ENCODE measurements at regions not wholly inside any gene's neighbourhood (a gene's known extent, or its start where the extent isn't known, plus 50 kb on each side); places are given as distances from the start of the nearest gene placed in this dataset.

DNA sequence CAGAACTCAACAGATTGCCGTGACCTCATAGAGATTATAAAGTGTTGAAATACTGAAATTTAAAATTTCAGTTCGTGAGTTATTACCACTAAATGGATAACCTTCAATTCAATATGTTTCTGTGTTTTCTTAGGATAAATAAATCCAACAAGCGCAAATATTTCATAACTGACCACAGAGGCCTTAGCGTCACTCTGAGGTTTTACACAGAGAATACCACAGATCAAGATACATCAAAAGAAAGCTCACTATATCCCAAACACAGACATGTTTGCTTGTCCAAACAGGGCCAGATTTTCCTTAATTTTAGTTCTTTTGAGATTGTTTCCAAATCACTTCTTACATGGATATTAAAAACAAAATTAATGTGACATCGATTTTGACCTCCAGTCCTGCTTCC, 235.8 kb downstream of the EFNB2 start:
- Histone ChIP-seq H3K4me1 (ENCODE audit: low read depth) (no peaks in the 10 kb centered on the region), H3K36me3 (ENCODE audit: low read depth) (no peaks in the 10 kb centered on the region), H3K4me3 (no peak overlapping the region), H3K9me3 (no peaks in the 10 kb centered on the region)
- TF ChIP-seq, protein P1, sequence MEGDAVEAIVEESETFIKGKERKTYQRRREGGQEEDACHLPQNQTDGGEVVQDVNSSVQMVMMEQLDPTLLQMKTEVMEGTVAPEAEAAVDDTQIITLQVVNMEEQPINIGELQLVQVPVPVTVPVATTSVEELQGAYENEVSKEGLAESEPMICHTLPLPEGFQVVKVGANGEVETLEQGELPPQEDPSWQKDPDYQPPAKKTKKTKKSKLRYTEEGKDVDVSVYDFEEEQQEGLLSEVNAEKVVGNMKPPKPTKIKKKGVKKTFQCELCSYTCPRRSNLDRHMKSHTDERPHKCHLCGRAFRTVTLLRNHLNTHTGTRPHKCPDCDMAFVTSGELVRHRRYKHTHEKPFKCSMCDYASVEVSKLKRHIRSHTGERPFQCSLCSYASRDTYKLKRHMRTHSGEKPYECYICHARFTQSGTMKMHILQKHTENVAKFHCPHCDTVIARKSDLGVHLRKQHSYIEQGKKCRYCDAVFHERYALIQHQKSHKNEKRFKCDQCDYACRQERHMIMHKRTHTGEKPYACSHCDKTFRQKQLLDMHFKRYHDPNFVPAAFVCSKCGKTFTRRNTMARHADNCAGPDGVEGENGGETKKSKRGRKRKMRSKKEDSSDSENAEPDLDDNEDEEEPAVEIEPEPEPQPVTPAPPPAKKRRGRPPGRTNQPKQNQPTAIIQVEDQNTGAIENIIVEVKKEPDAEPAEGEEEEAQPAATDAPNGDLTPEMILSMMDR (IDR thresholded peaks at IDR 0.05): no peak
- ATAC-seq (no peak), DNase-seq (no peak)
- intact Hi-C loops (cut with DNase I, micrococcal nuclease): no loop called here

DNA sequence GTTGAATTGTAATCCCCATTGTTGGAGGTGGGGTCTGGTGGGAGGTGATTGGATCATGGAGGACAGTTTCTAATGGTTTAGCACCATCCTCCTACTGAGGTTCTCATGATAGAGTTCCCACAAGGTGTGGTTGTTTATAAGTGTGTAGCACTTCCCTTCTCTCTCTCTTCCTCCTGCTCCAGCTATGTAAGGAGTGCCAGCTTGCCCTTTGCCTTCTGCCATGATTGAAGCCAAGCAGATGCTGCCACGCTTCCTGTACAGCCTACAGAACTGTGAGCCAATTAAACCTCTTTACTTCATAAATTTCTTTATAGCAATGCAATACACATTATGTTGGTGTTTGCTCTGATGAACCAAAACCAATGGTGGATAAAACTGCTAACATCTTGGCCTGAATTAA, 238.2 kb downstream of the EFNB2 start:
- Histone ChIP-seq H3K36me3 (ENCODE audit: low read depth) (no peaks in the 10 kb centered on the region), H3K9me3 (no peaks in the 10 kb centered on the region), H3K4me3 (no peak overlapping the region), H3K4me1 (ENCODE audit: low read depth) (no peaks in the 10 kb centered on the region)
- TF ChIP-seq, protein P1 (IDR thresholded peaks at IDR 0.05): no peak
- DNase-seq (peak in 2 of 3 donors; percentile 38 to 54), ATAC-seq (peak; percentile 98)
- intact Hi-C loops (cut with DNase I, micrococcal nuclease): no loop called here

DNA sequence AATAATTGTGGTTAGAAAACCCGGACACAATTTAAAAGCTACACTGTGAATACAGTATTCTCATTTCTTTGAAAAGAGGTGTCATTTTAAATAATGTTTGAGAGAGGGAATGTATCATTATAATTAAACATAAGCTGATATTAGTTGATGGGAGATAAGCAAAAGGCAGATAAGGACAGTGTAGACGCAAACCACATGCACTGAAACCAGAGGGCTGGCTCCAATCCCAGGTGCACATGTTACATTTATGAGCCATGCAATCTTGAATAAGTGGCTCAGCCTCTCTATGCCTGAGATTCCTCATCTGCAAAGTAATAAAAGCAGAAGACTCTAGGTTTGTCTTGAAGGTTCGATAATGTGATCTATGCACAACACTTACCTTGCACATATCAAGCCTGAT, 238.7 kb downstream of the EFNB2 start:
- peak; percentile 26 for ATAC-seq
- Histone ChIP-seq H3K4me3 (no peak overlapping the region), H3K9me3 (no peaks in the 10 kb centered on the region), H3K36me3 (ENCODE audit: low read depth) (no peaks in the 10 kb centered on the region), H3K4me1 (ENCODE audit: low read depth) (no peaks in the 10 kb centered on the region)
- TF ChIP-seq, protein P1 (IDR thresholded peaks at IDR 0.05): no peak
- DNase-seq: no peak
- intact Hi-C loops (cut with DNase I, micrococcal nuclease): no loop called here

DNA sequence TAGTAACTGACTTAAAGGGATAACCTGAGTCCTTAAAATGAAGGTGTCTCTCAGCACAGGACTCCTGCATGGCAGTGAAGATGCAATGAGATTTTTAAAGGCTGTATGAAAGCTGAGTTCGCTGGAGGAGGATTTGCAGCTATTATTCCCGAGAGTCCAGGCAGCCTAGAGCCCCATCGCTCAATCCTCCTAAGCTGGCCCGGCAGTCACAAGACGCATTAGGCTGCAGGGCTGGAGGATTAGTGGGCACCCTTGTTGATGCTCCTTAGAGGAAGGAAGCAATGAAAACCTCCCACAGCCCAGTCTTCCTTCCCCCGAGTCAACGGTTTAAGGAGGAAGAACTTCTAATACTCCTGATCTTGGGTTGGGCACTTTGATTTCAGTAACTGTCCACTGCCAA, 239.5 kb downstream of the EFNB2 start:
- H3K9me3 ChIP-seq: no peaks in the 10 kb centered on the region
- ATAC-seq (no peak), DNase-seq (no peak)
- TF ChIP-seq, protein P1 (IDR thresholded peaks at IDR 0.05): no peak
- no peaks in the 10 kb centered on the region for H3K36me3 ChIP-seq (ENCODE audit: low read depth)
- intact Hi-C loops (cut with DNase I, micrococcal nuclease): no loop called here
- H3K4me3 ChIP-seq: no peak overlapping the region
- H3K4me1 ChIP-seq (ENCODE audit: low read depth): no peaks in the 10 kb centered on the region

DNA sequence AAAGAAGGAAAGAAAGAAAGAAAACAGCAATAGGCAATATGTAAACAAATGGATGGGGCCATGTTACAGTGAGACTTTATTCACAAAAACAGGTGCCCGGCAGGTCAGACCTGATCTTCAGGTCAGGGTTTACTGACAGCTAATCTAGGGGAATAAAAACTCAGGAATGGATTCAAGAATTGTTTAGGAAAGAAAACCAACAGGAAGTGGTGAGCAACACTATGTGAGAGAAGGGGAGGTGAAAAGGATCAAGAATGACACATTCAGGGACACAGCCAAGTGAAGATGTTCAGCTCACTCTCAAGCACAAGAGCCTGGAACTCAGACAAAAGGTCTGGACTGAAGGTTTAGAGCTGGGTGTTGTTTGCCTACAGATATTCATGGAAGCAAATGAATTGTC, 244.5 kb downstream of the EFNB2 start:
- TF ChIP-seq, protein P1 (IDR thresholded peaks at IDR 0.05): no peak
- peak; percentile 15 for ATAC-seq
- Histone ChIP-seq H3K9me3 (no peaks in the 10 kb centered on the region), H3K4me3 (no peak overlapping the region), H3K4me1 (ENCODE audit: low read depth) (no peaks in the 10 kb centered on the region), H3K36me3 (ENCODE audit: low read depth) (no peaks in the 10 kb centered on the region)
- intact Hi-C loops (cut with DNase I, micrococcal nuclease): no loop called here
- DNase-seq: no peak

DNA sequence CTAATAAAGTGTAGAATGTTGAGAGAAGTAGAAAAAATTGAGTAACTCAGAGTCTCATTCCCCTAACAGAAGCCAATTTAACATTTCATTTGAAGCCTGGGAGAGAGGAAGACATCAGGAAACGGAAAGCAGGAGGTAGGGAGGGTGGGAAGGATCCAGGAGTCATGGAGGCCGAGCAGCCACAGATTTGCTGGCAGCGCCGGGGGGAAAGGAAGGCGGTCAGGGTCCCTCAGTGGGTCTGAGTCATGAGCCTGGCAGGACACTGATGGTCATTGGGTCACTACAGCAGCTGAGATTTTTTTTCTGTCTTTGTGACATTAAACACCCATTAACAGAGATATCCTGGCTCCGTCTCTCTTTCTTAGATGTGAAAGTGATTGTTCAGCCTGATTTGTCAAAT, 248.1 kb downstream of the EFNB2 start:
- Histone ChIP-seq H3K9me3 (no peaks in the 10 kb centered on the region), H3K4me3 (no peak overlapping the region), H3K4me1 (ENCODE audit: low read depth) (no peaks in the 10 kb centered on the region), H3K36me3 (ENCODE audit: low read depth) (no peaks in the 10 kb centered on the region)
- DNase-seq: no peak
- TF ChIP-seq, protein P1 (IDR thresholded peaks at IDR 0.05): no peak
- intact Hi-C loops (cut with DNase I, micrococcal nuclease): no loop called here
- ATAC-seq: no peak
